ENCODE measurements at regions not wholly inside any gene's neighbourhood (a gene's known extent, or its start where the extent isn't known, plus 50 kb on each side); places are given as distances from the start of the nearest gene placed in this dataset.
A peak's percentile ranks its signal among the peaks of the same experiment; 100 is the strongest.

GRCh38 chr2:64918220-64918886 is 70.8 kb upstream of the SLC1A4 start:
- H3K79me1 ChIP-seq (ENCODE audit: insufficient read depth, low read depth, low read length, poor library complexity, severe bottlenecking) = no peaks in the 10 kb centered on the region
- DNase-seq = peak; percentile 60
- no CpG with 5 or more reads among the region's 8 CpGs for WGBS (ENCODE audit: extremely low coverage, insufficient read length, low lambda C conversion rate)
- H3K79me2 ChIP-seq (ENCODE audit: insufficient read depth, low read length) = no peaks in the 10 kb centered on the region
- H2BK20ac ChIP-seq (ENCODE audit: low read depth, low read length, poor library complexity, severe bottlenecking) = no peak overlapping the region
- no peak overlapping the region for H2BK5ac ChIP-seq (ENCODE audit: insufficient read length, low read length)
- no peak overlapping the region; a peak in 1 of 7 replicates for H3K27ac Mint-ChIP-seq
- peak overlapping the region; percentile 69 to 70; a peak in 4 of 5 replicates for H3K4me3 Mint-ChIP-seq
- H3T11ph ChIP-seq (ENCODE audit: low read length) = no peak overlapping the region
- no peak overlapping the region for H2BK120ac ChIP-seq (ENCODE audit: low read depth, low read length, poor library complexity, severe bottlenecking)
- no peaks in the 10 kb centered on the region for H3K9me3 Mint-ChIP-seq
- TF ChIP-seq CTCF (conservative IDR thresholded peaks at IDR 0.05) = no peak
- H3K4me1 ChIP-seq (ENCODE audit: insufficient read depth, low read length) = peaks cover 5% of the 10 kb centered on the region; the same call in 1 of the 2 replicates
- no peak overlapping the region for H2BK15ac ChIP-seq (ENCODE audit: low read depth, low read length)
- H4K20me1 ChIP-seq (ENCODE audit: control insufficient read depth, insufficient read depth, insufficient read length) = no peaks in the 10 kb centered on the region
- H3K4me2 ChIP-seq (ENCODE audit: insufficient read depth, insufficient read length, low read length) = peak overlapping the region; percentile 35
- H3K27me3 Mint-ChIP-seq (ENCODE audit: low read depth) = peaks cover 20% of the 10 kb centered on the region
- no peak overlapping the region for H4K5ac ChIP-seq (ENCODE audit: insufficient read length, low read depth, low read length)
- no peaks in the 10 kb centered on the region for H3K23me2 ChIP-seq (ENCODE audit: insufficient read length, low read depth, low read length, poor library complexity, severe bottlenecking)
- no peak overlapping the region for H2BK12ac ChIP-seq (ENCODE audit: insufficient read length, low read depth, low read length)
- H3K27ac ChIP-seq (ENCODE audit: insufficient read length, low read depth, low read length) = no peak overlapping the region
- H3K18ac ChIP-seq (ENCODE audit: insufficient read length, low read depth, low read length) = no peak overlapping the region
- H2AFZ ChIP-seq (ENCODE audit: low read length) = no peak overlapping the region
- H4K91ac ChIP-seq (ENCODE audit: insufficient read length, low read depth, low read length) = no peak overlapping the region
- peaks cover 32 to 38% of the 10 kb centered on the region in 2 experiments for H3K4me1 Mint-ChIP-seq
- H3K9ac ChIP-seq (ENCODE audit: extremely low read depth, insufficient read length, low read length) = no peak overlapping the region
- H3K4ac ChIP-seq (ENCODE audit: low read depth, low read length) = no peak overlapping the region
- no peak overlapping the region for H2AK5ac ChIP-seq (ENCODE audit: insufficient read length, low read length)
- no peak overlapping the region for H3K14ac ChIP-seq (ENCODE audit: insufficient read depth, low read length)
- H3K56ac ChIP-seq (ENCODE audit: insufficient read length, low read depth, low read length) = no peak overlapping the region
- H4K8ac ChIP-seq (replicated peaks; ENCODE audit: insufficient read length, low read depth, low read length) = no peak overlapping the region
- no peaks in the 10 kb centered on the region for H3K36me3 Mint-ChIP-seq (ENCODE audit: insufficient read depth in 1 of 3, low read depth in 3 of 3)
- H3K23ac ChIP-seq (ENCODE audit: insufficient read length, low read depth, low read length) = no peak overlapping the region
- H3K9me3 ChIP-seq (ENCODE audit: control insufficient read depth, low read depth, low read length) = no peaks in the 10 kb centered on the region
- H3K27me3 ChIP-seq (ENCODE audit: insufficient read depth, low read length) = no peaks in the 10 kb centered on the region

All from H9 (cell line).